ENCODE measurements at regions not wholly inside any gene's neighbourhood (a gene's known extent, or its start where the extent isn't known, plus 50 kb on each side); places are given as distances from the start of the nearest gene placed in this dataset.

- Histone ChIP-seq H3K4me3 (ENCODE audit: extremely low read depth in 1 of 4, insufficient read depth in 2 of 4, low read depth in 3 of 4, low read length in 4 of 4) (no peak overlapping the region), H2AK5ac (ENCODE audit: low read depth, low read length) (no peak overlapping the region), H2BK12ac (ENCODE audit: low read depth, low read length) (no peak overlapping the region), H2BK15ac (ENCODE audit: low read length) (no peak overlapping the region), H3K14ac (ENCODE audit: insufficient read length) (no peak overlapping the region), H3K18ac (ENCODE audit: extremely low read depth, low read length) (no peak overlapping the region), H4K20me1 (replicated peaks in 1 of 2; ENCODE audit: control insufficient read depth in 1 of 2, insufficient read depth in 2 of 2, low read length in 2 of 2) (no peaks in the 10 kb centered on the region), H3K23ac (ENCODE audit: insufficient read length) (no peak overlapping the region), H3K27me3 (replicated peaks in 1 of 4; ENCODE audit: control insufficient read depth in 3 of 4, extremely low read depth in 1 of 4, insufficient read depth in 3 of 4, low read length in 3 of 4) (no peaks in the 10 kb centered on the region), H2BK5ac (ENCODE audit: low read depth, low read length) (no peak overlapping the region), H3K79me2 (ENCODE audit: control insufficient read depth in 1 of 2, insufficient read depth in 2 of 2, low read length in 2 of 2) (no peaks in the 10 kb centered on the region), H2BK120ac (replicated peaks; ENCODE audit: low read depth, low read length) (no peak overlapping the region), H3K56ac (replicated peaks; ENCODE audit: insufficient read length, low read depth, low read length) (no peak overlapping the region), H3K79me1 (ENCODE audit: low read depth, low read length) (no peaks in the 10 kb centered on the region), H3K4me1 (replicated peaks in 1 of 4; ENCODE audit: control insufficient read depth in 3 of 4, insufficient read depth in 4 of 4, low read length in 3 of 4) (no peaks in the 10 kb centered on the region), H3K4me2 (ENCODE audit: insufficient read depth in 1 of 2, low read depth in 2 of 2, low read length in 2 of 2) (no peak overlapping the region), H4K5ac (ENCODE audit: insufficient read length, low read depth, low read length) (no peak overlapping the region), H4K91ac (replicated peaks; ENCODE audit: insufficient read length, low read length) (no peak overlapping the region), H4K8ac (ENCODE audit: extremely low read depth, insufficient read depth, low read length) (no peak overlapping the region), H3K36me3 (ENCODE audit: control insufficient read depth in 2 of 4, insufficient read depth in 4 of 4, low read length in 3 of 4) (no peaks in the 10 kb centered on the region), H2BK20ac (ENCODE audit: low read length) (no peak overlapping the region), H3K4ac (replicated peaks; ENCODE audit: insufficient read length, low read depth, low read length) (no peak overlapping the region), H2AFZ (ENCODE audit: low read length) (no peak overlapping the region), H3K23me2 (ENCODE audit: low read depth, low read length) (no peaks in the 10 kb centered on the region), H3K27ac (ENCODE audit: low read depth, low read length) (no peak overlapping the region), H3K9me3 (ENCODE audit: insufficient read depth in 2 of 2, low read depth in 1 of 2, low read length in 1 of 2) (no peaks in the 10 kb centered on the region), H3K9ac (replicated peaks in 1 of 4; ENCODE audit: extremely low read depth in 1 of 4, low read depth in 3 of 4, low read length in 3 of 4) (no peak overlapping the region)
- CTCF ChIA-PET (ENCODE audit: partially characterized antibody), result interaction anchor here (1.2 to 1.3 kb wide), 2 partner anchors 9 to 10 kb away, joined by 3 to 4 read pairs; no protein-coding TSS in a partner anchor
- no peak for FAIRE-seq
- DNase-seq (ENCODE audit: low read depth in 1 of 2, low spot score in 2 of 2), result no peak
- WGBS, 2 experiments (ENCODE audit: extremely low coverage in 1 of 2, insufficient coverage in 1 of 2, insufficient read length in 1 of 2, insufficient replicate concordance in 2 of 2, low coverage in 1 of 2, low lambda C conversion rate in 2 of 2, missing lambda C conversion rate in 1 of 2), result 84% methylated on average over 2 of the region's 2 CpGs; no CpG with 5 or more reads in 1 of the 2 experiments
- POLR2A ChIA-PET (ENCODE audit: partially characterized antibody), result no interaction called here
- TF ChIP-seq CTCF (IDR thresholded peaks at IDR 0.05; ENCODE audit: control extremely low read depth in 1 of 3, insufficient read depth in 1 of 3, low read depth in 1 of 3, low read length in 3 of 3), result no peak
- TF ChIP-seq CREB1 (IDR thresholded peaks at IDR 0.05), result no peak
- TF ChIP-seq CEBPB (IDR thresholded peaks at IDR 0.05; ENCODE audit: low read depth, low read length), result no peak
- TF ChIP-seq HDAC2 (IDR thresholded peaks at IDR 0.05; ENCODE audit: borderline replicate concordance in 1 of 2, low read depth in 2 of 2, low read length in 2 of 2), result no peak
- no peak for TF ChIP-seq RAD21 (IDR thresholded peaks at IDR 0.05 in 1 of 2, conservative IDR thresholded peaks at IDR 0.05 in 1 of 2; ENCODE audit: low read depth in 2 of 2, low read length in 2 of 2)
- TF ChIP-seq POLR2AphosphoS5 (IDR thresholded peaks at IDR 0.05; ENCODE audit: low read depth, low read length), result no peak
- TF ChIP-seq CBX8 (IDR thresholded peaks at IDR 0.05; ENCODE audit: borderline replicate concordance, low read depth, low read length), result no peak
- TF ChIP-seq BCL11A (IDR thresholded peaks at IDR 0.05; ENCODE audit: low read depth in 2 of 2, low read length in 2 of 2), result no peak
- TF ChIP-seq SRF (IDR thresholded peaks at IDR 0.05; ENCODE audit: low read depth, low read length), result no peak
- no peak for TF ChIP-seq NRF1 (IDR thresholded peaks at IDR 0.05; ENCODE audit: low read depth, low read length)
- no peak for TF ChIP-seq USF2 (IDR thresholded peaks at IDR 0.05; ENCODE audit: low read length)
- no peak for TF ChIP-seq CHD1 (IDR thresholded peaks at IDR 0.05; ENCODE audit: low read depth, low read length)
Observed at GRCh38 chr16:10323528-10323869, 62.4 kb upstream of the ATF7IP2 start.

Data from H1 (cell line).